T-helper 17 cell (primary cell): ENCODE measurements at regions not wholly inside any gene's neighbourhood (a gene's known extent, or its start where the extent isn't known, plus 50 kb on each side); places are given as distances from the start of the nearest gene placed in this dataset.

Experiments
- ATAC-seq: fragments of 150-1000 bp; cut with Tn5 transposase; 2 replicates; pipeline ENCODE4 v1.10.0; 2021; ENCODE audit warnings: mild to moderate bottlenecking, moderate library complexity
- DNase-seq, 3 donors: peaks; one replicate each; pipeline versions ENCODE4 v3.0.0 to v3.0.0-alpha.2; 2020 to 2021
- H3K9me3 ChIP-seq: one replicate; pipeline ENCODE4 v1.7.0; 2013; ENCODE audit warnings: low read length, mild to moderate bottlenecking; ENCODE audit not compliant: control insufficient read depth, poor library complexity, severe bottlenecking
- H3K27ac Mint-ChIP-seq: one replicate; pipeline ENCODE4 v1.8.0; 2022; ENCODE audit warnings: mild to moderate bottlenecking, moderate library complexity, mixed read lengths
- H3K27me3 Mint-ChIP-seq: one replicate; pipeline ENCODE4 v1.8.0; 2022; ENCODE audit warnings: mixed read lengths
- H3K36me3 Mint-ChIP-seq: one replicate; pipeline ENCODE4 v1.8.0; 2022; ENCODE audit warnings: low read depth, mixed read lengths
- H3K4me1 Mint-ChIP-seq: one replicate; pipeline ENCODE4 v1.8.0; 2022; ENCODE audit warnings: mild to moderate bottlenecking, mixed read lengths
- H3K4me3 Mint-ChIP-seq: one replicate; pipeline ENCODE4 v1.8.0; 2022; ENCODE audit warnings: mild to moderate bottlenecking, moderate library complexity, mixed read lengths

- H3K27ac Mint-ChIP-seq: no peak overlapping the region
- peaks cover 3% of the 10 kb centered on the region for H3K36me3 Mint-ChIP-seq
- DNase-seq: no peak
- no peaks in the 10 kb centered on the region for H3K4me1 Mint-ChIP-seq
- no peaks in the 10 kb centered on the region for H3K9me3 ChIP-seq
- no peak overlapping the region for H3K4me3 Mint-ChIP-seq
- H3K27me3 Mint-ChIP-seq: peaks cover 49% of the 10 kb centered on the region
- no peak for ATAC-seq
These were observed 64.9 kb upstream of the FGF14 start for GRCh38 chr13:102466610-102467190.

GRCh38 chr13:102462570-102462969, 60.7 kb upstream of the FGF14 start:
- Mint-ChIP-seq H3K27me3 (peaks cover 44% of the 10 kb centered on the region), H3K4me1 (peaks cover 2% of the 10 kb centered on the region), H3K4me3 (no peak overlapping the region), H3K36me3 (peaks cover 3% of the 10 kb centered on the region), H3K27ac (no peak overlapping the region)
- no peak for ATAC-seq
- H3K9me3 ChIP-seq: no peaks in the 10 kb centered on the region
- DNase-seq: no peak

- Mint-ChIP-seq H3K4me1 (peaks cover 6% of the 10 kb centered on the region), H3K27ac (no peak overlapping the region), H3K36me3 (peaks cover 2% of the 10 kb centered on the region), H3K4me3 (no peak overlapping the region), H3K27me3 (peaks cover 50% of the 10 kb centered on the region)
- ATAC-seq (no peak), DNase-seq (no peak)
- H3K9me3 ChIP-seq: no peaks in the 10 kb centered on the region
These were observed 59.5 kb upstream of the FGF14 start for GRCh38 chr13:102461302-102461701.

GRCh38 chr13:102460806-102461205, 59.0 kb upstream of the FGF14 start:
- Mint-ChIP-seq H3K36me3 (no peaks in the 10 kb centered on the region), H3K4me1 (peaks cover 6% of the 10 kb centered on the region), H3K4me3 (no peak overlapping the region), H3K27ac (no peak overlapping the region), H3K27me3 (peaks cover 54% of the 10 kb centered on the region)
- DNase-seq: no peak
- no peak for ATAC-seq
- H3K9me3 ChIP-seq: no peaks in the 10 kb centered on the region

DNA sequence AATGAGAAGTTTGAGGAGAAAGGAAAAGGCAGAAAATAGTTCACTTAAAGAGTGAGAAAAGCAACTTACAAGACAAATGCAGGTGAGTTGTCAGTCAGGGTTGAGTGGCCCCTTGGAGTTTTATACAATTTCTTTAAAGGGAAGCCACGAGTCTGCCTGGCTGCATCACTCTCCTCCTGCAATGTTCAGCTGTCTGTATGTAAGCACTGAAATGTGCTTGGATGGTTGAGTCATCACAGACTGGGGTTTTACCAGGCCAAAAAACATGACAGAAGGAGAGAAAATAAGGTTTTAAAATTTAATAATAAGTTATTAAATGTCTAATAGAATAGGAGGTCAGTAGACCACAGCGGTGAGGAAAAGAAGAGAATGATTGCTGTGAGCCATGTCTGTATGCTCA, 51.0 kb upstream of the FGF14 start:
- H3K4me3 Mint-ChIP-seq: no peak overlapping the region
- no peak for ATAC-seq
- peaks cover 13% of the 10 kb centered on the region for H3K4me1 Mint-ChIP-seq
- H3K9me3 ChIP-seq: no peaks in the 10 kb centered on the region
- DNase-seq: no peak
- no peak overlapping the region for H3K27ac Mint-ChIP-seq
- H3K27me3 Mint-ChIP-seq: peaks cover 46% of the 10 kb centered on the region
- H3K36me3 Mint-ChIP-seq: peaks cover 2% of the 10 kb centered on the region
